HG02938 (cell line): ENCODE measurements at regions not wholly inside any gene's neighbourhood (a gene's known extent, or its start where the extent isn't known, plus 50 kb on each side); places are given as distances from the start of the nearest gene placed in this dataset.

ENCODE experiments used
- ATAC-seq: cut with Tn5 transposase; IDR thresholded peaks from one replicate; pipeline ENCODE4 v1.9.1; 2021; ENCODE audit warnings: mild to moderate bottlenecking, moderate library complexity; ENCODE audit not compliant: unreplicated experiment

- ATAC-seq: no peak
Measured at GRCh38 chr4:12595489-12595888, 888.7 kb downstream of the RAB28 start.

GRCh38 chr4:12588582-12588981 lies 895.6 kb downstream of the RAB28 start:
- ATAC-seq: no peak

GRCh38 chr4:12586242-12587006 lies 897.7 kb downstream of the RAB28 start:
- ATAC-seq: no peak

GRCh38 chr4:12584116-12584875 lies 899.8 kb downstream of the RAB28 start:
- no peak for ATAC-seq

- no peak for ATAC-seq
Measured at GRCh38 chr4:12583275-12583674, 900.9 kb downstream of the RAB28 start.

- no peak for ATAC-seq
Measured at GRCh38 chr4:12580787-12581186, 903.4 kb downstream of the RAB28 start.

GRCh38 chr4:12579172-12579571 lies 905.0 kb downstream of the RAB28 start:
- no peak for ATAC-seq

- no peak for ATAC-seq
Measured at GRCh38 chr4:12576409-12576808, 907.7 kb downstream of the RAB28 start.

- no peak for ATAC-seq
Measured at GRCh38 chr4:12573716-12574115, 910.4 kb downstream of the RAB28 start.

GRCh38 chr4:12562476-12563140 lies 921.5 kb downstream of the RAB28 start:
- ATAC-seq: no peak

- ATAC-seq: no peak
Measured at GRCh38 chr4:12562021-12562420, 922.1 kb downstream of the RAB28 start.

GRCh38 chr4:12555011-12555410 lies 929.1 kb downstream of the RAB28 start:
- ATAC-seq: no peak

GRCh38 chr4:12548678-12549077 lies 935.5 kb downstream of the RAB28 start:
- no peak for ATAC-seq

- ATAC-seq: no peak
Measured at GRCh38 chr4:12545812-12546211, 938.3 kb downstream of the RAB28 start.

GRCh38 chr4:12538162-12538561 lies 946.0 kb downstream of the RAB28 start:
- ATAC-seq: no peak

GRCh38 chr4:12534684-12535083 lies 949.5 kb downstream of the RAB28 start:
- ATAC-seq: no peak

- ATAC-seq: no peak
Measured at GRCh38 chr4:12519426-12519825, 964.7 kb downstream of the RAB28 start.

- ATAC-seq: no peak
Measured at GRCh38 chr4:12507868-12508481, 976.2 kb downstream of the RAB28 start.

GRCh38 chr4:12500409-12500808 lies 983.7 kb downstream of the RAB28 start:
- ATAC-seq: no peak

GRCh38 chr4:12499693-12500092 lies 984.4 kb downstream of the RAB28 start:
- ATAC-seq: no peak

GRCh38 chr4:12495211-12495610 lies 988.9 kb downstream of the RAB28 start:
- ATAC-seq: no peak
